GM18861 (cell line): ENCODE measurements at regions not wholly inside any gene's neighbourhood (a gene's known extent, or its start where the extent isn't known, plus 50 kb on each side); places are given as distances from the start of the nearest gene placed in this dataset.
"Not testable (repeated sequence)": the region's sequence is repeated elsewhere in the genome, so short reads cannot be mapped to it uniquely, and the experiment has no call there.

Experiments used
- ATAC-seq: cut with Tn5 transposase; IDR thresholded peaks from one replicate; pipeline ENCODE4 v1.9.1; 2021; ENCODE audit not compliant: unreplicated experiment

- ATAC-seq, result no peak
Observed at GRCh38 chr15:59791755-59792154, 102.6 kb upstream of the BNIP2 start.

DNA sequence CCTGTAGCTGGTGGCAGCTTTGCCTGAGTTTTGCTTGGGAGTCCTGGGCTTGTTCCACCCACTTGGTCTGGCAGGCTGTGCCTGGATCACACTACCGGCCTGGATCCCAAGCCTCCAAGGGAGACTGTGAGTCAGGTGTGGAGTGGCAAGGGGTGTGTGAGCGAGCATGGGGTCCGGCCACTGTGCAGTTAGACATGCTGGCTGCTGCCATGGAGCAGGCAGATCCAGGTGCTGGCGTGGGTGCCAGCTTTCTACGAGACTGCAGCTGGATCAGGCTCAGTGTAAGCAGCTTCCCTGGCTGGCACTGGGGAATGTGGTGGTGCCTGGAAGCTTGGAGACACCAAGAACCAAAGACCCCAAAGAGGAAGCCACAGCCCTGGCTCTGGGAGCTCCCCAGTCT is 102.0 kb upstream of the BNIP2 start:
- no peak for ATAC-seq

DNA sequence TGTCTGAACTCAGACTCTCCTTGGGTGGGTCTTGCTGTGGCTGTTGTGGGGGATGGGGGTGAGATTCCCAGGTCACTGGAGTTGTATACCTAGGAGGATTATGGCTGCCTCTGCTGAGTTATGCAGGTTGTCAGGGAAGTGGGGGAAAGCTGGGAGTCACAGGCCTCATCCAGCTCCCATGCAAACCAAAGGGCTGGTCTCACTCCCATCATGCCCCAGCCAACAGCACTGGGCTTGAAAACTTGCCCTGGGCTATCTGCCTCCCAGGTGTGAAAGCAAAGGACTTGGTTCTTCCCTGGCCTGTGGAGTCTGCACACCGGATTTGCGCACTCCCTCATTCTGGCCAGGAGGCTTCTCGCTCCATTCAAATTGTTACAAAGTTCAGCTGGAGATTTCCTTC is 97.3 kb upstream of the BNIP2 start:
- not testable (repeated sequence) for ATAC-seq

DNA sequence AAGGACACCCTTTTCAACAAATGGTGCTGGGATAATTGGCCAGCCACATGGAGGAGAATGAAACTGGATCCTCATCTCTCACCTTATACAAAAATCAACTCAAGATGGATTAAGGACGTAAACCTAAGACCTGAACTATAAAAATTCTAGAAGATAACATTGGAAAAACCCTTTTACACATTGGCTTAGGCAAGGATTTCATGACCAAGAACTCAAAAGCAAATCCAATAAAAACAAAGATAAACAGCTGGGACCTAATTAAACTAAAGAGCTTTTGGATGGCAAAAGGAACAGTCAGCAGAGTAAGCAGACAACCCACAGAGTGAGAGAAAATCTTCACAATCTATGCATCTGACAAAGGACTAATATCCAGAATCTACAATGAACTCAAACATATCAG is 96.9 kb upstream of the BNIP2 start:
- ATAC-seq, result not testable (repeated sequence)

DNA sequence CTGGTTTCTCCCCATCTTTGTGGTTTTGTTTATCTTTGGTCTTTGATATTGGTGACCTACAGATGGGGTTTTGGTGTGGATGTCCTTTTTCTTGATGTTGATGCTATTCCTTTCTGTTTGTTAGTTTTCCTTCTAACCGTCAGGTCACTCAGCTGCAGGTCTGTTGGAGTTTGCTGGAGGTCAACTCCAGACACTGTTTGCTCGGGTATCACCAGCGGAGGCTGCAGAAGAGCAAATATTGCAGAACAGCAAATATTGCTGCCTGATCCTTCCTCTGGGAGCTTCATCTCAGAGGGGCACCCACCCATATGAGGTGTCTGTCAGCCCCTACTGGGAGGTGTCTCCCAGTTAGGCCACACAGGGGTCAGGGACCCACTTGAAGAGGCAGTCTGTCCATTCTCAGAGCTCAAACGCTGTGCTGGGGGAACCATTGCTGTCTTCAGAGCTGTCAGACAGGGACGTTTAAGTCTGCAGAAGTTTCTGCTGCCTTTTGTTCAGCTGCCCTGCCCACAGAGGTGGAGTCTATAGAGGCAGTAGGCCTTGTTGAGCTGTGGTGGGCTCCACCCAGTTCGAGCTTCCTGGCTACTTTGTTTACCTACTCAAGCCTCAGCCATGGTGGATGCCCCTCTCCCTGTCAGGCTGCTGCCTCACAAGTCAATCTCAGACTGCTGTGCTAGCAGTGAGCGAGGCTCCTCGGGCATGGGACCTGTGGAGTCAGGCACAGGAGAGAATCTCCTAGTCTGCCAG is 94.8 kb upstream of the BNIP2 start:
- ATAC-seq, result not testable (repeated sequence)

DNA sequence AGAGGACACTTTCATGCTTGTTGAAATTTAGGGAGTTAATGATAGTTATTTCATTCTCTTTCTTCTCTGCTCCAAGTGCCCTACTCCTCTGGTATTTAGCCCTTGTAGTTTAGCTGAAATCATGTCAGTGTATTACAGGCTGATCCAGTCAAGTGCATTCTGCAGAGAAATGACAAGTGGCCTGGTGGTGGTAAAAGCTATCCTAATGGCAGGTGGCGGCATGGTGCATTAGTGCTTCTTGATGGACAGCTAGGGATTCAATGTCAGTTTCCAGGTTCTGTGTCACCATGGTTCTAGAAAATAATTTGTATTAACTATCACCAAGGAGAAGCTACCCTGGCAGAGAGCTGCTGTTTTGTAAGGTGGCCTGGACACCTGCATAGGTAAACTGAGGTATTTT is 90.0 kb upstream of the BNIP2 start:
- no peak for ATAC-seq

DNA sequence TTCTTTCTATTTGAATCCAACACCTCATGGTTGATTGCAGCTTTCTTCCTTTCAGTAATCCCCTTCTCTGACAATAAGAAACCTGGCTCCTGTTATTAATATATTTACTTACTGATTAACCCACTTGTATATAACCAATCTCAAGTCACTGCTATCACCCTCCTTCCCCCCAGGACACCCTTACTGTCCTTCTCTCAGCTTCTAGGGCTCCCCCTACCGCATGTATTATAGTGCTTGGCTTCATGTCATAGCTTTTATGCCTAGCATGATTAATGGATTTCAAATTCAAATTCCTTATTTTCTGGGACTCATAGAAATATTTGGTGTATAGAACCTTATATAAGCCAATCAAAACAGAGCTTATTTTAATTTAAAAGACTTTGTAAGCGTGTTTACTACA is 75.7 kb upstream of the BNIP2 start:
- no peak for ATAC-seq

GRCh38 chr15:59762558-59762957 is 73.4 kb upstream of the BNIP2 start:
- ATAC-seq, result no peak

- ATAC-seq, result not testable (repeated sequence)
Observed at GRCh38 chr15:59760256-59760655, 71.1 kb upstream of the BNIP2 start.

DNA sequence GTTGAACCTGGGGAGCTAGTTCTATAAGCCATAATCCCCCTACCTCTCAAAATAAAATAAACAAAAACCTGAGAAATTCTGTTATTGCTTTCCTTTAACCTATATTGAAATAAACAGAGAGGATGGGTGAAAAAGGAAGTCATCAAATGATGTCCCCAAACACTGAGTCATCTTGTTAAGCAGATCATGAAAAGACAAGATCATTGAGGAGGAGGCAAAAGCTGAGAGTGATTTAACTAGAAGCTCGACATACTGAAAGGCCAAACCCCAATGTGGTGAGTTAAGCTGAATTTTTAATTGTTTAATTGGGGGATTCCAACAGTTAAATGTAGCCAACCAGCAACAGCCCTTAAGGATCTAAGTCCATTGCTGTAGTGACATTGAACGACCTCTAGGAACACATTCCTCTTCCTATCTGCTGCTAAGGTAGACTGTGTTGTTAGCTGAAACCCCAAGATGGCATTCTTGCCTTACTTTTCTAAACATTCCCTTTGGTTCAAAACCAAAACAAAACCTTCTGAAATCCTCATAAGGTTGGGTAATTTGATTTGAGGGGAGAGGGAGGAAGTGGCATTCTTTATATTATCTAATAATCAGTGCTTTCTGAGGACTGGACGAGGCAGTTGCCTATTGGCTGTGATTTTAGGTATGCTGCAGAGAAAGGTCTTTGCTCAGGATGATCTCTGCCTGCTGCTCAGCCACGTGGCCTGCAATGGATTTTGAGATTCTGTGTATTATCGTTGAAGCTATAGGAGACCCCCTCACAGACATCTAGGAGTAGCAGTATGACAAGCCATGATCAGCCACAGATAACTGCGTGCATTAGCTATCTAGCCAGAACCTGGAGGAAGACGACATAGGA is 62.7 kb upstream of the BNIP2 start:
- no peak for ATAC-seq

DNA sequence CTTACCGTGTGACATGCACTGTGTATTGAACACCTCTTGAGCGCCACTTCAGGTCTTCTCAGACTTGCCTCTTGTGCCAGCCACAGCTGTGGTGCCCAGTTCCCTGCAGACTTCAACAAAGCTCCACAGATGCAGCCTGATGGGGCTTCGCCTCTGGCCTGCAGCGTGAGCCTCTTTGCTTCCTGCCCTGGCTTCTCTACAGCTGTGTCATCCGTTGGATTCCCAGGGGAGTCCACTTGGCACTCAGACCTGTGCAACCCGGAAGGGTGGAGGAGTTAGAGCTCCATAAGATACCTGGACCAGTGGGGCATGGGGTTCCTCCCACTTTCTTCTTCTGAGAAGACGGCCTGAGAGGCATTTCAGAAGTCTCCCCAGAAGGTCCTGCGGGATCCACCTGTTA is 57.7 kb upstream of the BNIP2 start:
- ATAC-seq, result no peak

GRCh38 chr15:59741274-59741906 is 52.3 kb upstream of the BNIP2 start:
- no peak for ATAC-seq

DNA sequence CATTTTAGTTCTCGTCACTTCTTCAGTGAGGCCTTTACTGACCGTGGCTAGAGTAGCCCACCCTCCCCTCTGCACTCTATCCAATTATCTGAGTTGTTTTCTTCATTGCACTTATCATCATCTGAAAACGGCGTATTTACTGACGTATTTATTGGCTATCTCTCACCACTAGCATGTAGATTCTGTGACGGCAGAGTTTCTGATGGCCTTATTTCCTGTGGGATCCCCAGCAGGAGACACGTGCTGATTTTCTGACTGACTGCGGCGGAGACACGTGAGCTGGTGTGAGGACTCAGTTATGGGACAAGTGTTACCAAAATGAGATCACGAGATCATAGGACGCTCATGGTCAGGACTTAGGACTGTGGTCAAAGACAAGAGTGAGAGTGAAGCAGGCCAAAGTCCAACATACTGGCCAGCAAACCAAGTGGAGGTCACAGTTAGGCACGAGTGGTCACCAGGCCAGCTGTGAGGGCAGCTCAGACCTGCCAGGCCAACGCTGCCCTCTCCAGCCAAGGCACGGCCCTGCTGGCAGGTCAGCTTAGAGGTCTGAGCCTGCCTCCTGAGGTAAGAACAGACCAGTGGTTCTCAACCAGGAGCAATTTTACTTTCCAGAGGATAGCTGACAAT is 50.6 kb upstream of the BNIP2 start:
- no peak for ATAC-seq
